ENCODE measurements at regions not wholly inside any gene's neighbourhood (a gene's known extent, or its start where the extent isn't known, plus 50 kb on each side); places are given as distances from the start of the nearest gene placed in this dataset.

- TF ChIP-seq POLR2AphosphoS5 (IDR thresholded peaks at IDR 0.05; ENCODE audit: low read depth, low read length) (no peak), TAF1 (IDR thresholded peaks at IDR 0.05; ENCODE audit: borderline replicate concordance, insufficient read depth, low read length) (no peak)
Observed at GRCh38 chr3:177557548-177557947, 360.3 kb upstream of the TBL1XR1 start.
